Prostate gland (tissue), 2 donors: ENCODE measurements at regions not wholly inside any gene's neighbourhood (a gene's known extent, or its start where the extent isn't known, plus 50 kb on each side); places are given as distances from the start of the nearest gene placed in this dataset.

ENCODE experiments used
- POLR2A ChIP-seq: fragments of 450-650 bp; IDR thresholded peaks from one replicate; pipeline ENCODE4 v1.6.1; 2016; ENCODE audit warnings: antibody characterized with exemption, mild to moderate bottlenecking
- POLR2AphosphoS5 ChIP-seq: sonication (generic); formaldehyde crosslinking; IDR thresholded peaks from one replicate; pipeline ENCODE4 v1.6.1; 2017; ENCODE audit warnings: antibody characterized with exemption
- TF ChIP-seq, protein P1 (sequence below), 4 experiments: fragments of 200-600 bp in 2 of 4; fragments of 450-650 bp in 2 of 4; sonication (generic) in 2 of 4; IDR thresholded peaks; 1 replicate in 3 of 4; 2 replicates in 1 of 4; pipeline ENCODE4 v1.5.1; 2016 to 2019; ENCODE audit warnings: antibody characterized with exemption in 4 of 4, mild to moderate bottlenecking in 2 of 4, moderate library complexity in 2 of 4

DNA sequence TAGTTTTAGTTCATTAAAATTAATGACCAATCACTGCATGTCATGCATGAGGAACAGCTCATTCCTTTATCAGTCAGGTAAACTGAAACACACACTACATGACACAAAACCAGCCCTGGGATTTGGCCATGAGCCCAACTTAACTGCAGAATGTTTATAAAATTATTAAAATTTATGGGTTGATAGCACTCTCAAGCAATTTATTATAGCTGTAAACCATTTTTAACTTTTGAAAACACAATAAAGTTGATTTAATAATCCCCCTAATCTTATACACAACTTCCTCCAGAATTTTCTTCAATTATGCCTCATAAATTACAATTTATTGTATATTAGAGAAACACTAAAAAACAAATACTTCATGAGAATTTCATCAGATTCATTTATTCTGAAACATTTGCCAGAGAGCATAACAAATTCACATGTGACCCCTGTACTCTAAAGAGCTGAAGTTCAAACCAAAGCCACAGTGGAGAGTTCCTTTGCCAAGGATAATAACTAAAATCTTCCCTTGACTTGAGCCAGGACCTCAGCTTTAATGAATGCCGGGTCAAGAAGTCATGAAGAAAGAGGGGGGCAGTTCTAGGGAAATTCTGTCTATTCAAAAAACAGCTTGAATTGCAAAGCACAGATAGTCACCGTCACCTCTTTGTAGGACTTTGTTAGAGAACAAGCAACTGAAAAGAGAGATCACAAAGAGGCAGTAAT, 763.7 kb upstream of the GRAMD2B start:
- TF ChIP-seq POLR2A (no peak), POLR2AphosphoS5 (no peak)
- TF ChIP-seq, protein P1, sequence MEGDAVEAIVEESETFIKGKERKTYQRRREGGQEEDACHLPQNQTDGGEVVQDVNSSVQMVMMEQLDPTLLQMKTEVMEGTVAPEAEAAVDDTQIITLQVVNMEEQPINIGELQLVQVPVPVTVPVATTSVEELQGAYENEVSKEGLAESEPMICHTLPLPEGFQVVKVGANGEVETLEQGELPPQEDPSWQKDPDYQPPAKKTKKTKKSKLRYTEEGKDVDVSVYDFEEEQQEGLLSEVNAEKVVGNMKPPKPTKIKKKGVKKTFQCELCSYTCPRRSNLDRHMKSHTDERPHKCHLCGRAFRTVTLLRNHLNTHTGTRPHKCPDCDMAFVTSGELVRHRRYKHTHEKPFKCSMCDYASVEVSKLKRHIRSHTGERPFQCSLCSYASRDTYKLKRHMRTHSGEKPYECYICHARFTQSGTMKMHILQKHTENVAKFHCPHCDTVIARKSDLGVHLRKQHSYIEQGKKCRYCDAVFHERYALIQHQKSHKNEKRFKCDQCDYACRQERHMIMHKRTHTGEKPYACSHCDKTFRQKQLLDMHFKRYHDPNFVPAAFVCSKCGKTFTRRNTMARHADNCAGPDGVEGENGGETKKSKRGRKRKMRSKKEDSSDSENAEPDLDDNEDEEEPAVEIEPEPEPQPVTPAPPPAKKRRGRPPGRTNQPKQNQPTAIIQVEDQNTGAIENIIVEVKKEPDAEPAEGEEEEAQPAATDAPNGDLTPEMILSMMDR (IDR thresholded peaks at IDR 0.05) = no peak
